Prostate gland (tissue), 2 donors: ENCODE measurements at regions not wholly inside any gene's neighbourhood (a gene's known extent, or its start where the extent isn't known, plus 50 kb on each side); places are given as distances from the start of the nearest gene placed in this dataset.

Experiments
- DNase-seq: peaks from one replicate; pipeline ENCODE4 v3.0.0-alpha.2; 2019; ENCODE audit warnings: low spot score
- H3K27ac ChIP-seq, 2 donors: fragments of 200-600 bp; sonication (generic); 2 replicates each; pipeline ENCODE4 v1.5.1; 2017 to 2019
- H3K27me3 ChIP-seq: fragments of 200-600 bp; sonication (generic); replicated peaks from 2 replicates; pipeline ENCODE4 v1.5.1; 2019; ENCODE audit not compliant: insufficient read depth
- H3K36me3 ChIP-seq, 2 donors: fragments of 200-600 bp; sonication (generic); 1 replicate in 1 of 2; 2 replicates in 1 of 2; pipeline versions ENCODE4 v1.5.1 to v1.8.1; 2017 to 2019
- H3K4me1 ChIP-seq: fragments of 200-600 bp; sonication (generic); replicated peaks from 2 replicates; pipeline ENCODE4 v1.5.1; 2019
- H3K4me3 ChIP-seq, 2 donors: fragments of 200-600 bp; sonication (generic); 2 replicates each; pipeline ENCODE4 v1.5.1; 2017 to 2019
- H3K9me3 ChIP-seq: fragments of 200-600 bp; sonication (generic); 2 replicates; pipeline ENCODE4 v1.5.1; 2017
- CTCF ChIP-seq, 4 experiments: fragments of 200-600 bp in 2 of 4; fragments of 450-650 bp in 2 of 4; sonication (generic) in 2 of 4; IDR thresholded peaks; 1 replicate in 3 of 4; 2 replicates in 1 of 4; pipeline ENCODE4 v1.5.1; 2016 to 2019; ENCODE audit warnings: antibody characterized with exemption in 4 of 4, mild to moderate bottlenecking in 2 of 4, moderate library complexity in 2 of 4
- POLR2A ChIP-seq: fragments of 450-650 bp; IDR thresholded peaks from one replicate; pipeline ENCODE4 v1.6.1; 2016; ENCODE audit warnings: antibody characterized with exemption, mild to moderate bottlenecking
- POLR2AphosphoS5 ChIP-seq: sonication (generic); formaldehyde crosslinking; IDR thresholded peaks from one replicate; pipeline ENCODE4 v1.6.1; 2017; ENCODE audit warnings: antibody characterized with exemption
- WGBS: methylation state at CpG from one replicate; pipeline ENCODE4 v1.1.5; 2018; 5-methylcytosine and 5-hydroxymethylcytosine counted together
- intact Hi-C: fragments of 100-400 bp; cut with DNase I; formaldehyde crosslinking; loops from one replicate; pipeline ENCODE4 v1.14.2; 2022

DNA sequence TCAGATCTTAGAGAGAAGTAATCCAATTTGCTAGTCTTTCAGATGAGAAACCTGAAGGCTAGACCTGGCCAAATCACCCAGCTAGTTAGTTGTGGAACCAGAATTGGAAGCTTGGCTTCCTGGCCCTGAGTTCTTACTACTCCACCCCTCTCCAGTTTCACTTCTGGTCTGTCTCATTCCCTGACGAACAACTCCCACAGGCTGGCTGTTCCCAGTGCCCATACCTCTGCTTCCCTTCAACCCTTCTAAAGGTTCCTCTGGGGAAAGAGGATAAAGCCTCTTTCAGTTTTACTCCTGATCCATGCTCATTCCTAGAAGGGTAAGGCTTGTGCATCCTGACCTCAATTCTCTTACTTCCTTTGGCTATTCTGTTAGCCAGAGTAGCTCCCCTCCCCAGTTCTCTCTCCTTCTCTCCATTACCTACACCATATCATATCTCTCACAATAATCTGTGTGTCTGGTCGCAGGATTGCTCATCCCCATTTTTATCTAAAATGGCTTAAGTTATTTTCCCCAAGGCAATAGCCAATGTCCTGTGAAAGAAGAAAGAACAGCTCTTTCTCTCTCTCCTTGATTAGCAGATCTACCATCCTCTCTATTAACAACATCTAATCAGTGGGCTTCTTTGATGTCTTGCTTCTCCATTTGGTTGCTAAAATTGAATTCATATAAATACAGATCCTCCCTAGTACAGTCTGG, 155.0 kb upstream of the MAOA start:
- 49% methylated on average over 2 of the region's 2 CpGs for WGBS
- no peaks in the 10 kb centered on the region for H3K27me3 ChIP-seq
- no peaks in the 10 kb centered on the region for H3K36me3 ChIP-seq
- no peaks in the 10 kb centered on the region for H3K9me3 ChIP-seq
- H3K27ac ChIP-seq = no peak overlapping the region
- DNase-seq = no peak
- intact Hi-C loops = no loop called here
- H3K4me3 ChIP-seq = no peak overlapping the region
- TF ChIP-seq POLR2AphosphoS5 (no peak), POLR2A (no peak), CTCF (IDR thresholded peaks at IDR 0.05) (no peak)
- H3K4me1 ChIP-seq = no peaks in the 10 kb centered on the region

DNA sequence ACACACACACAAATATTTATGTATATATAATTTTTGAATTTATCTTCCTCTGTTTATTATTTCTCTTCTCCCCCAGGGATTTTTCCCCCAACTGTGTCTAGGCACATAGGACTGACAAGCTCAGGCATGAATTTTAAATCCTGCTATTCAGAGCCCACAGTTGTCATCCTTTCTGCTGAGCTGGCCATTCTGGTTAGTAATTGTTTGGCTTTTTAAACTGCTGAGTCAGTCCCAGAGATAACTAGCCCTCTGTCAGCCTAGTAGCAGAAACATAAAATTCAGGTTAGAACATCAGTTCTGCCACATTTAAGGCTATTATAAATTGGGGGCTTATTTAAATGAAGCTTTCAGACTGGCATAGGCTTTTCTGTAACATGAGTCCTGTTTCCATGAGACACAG, 151.7 kb upstream of the MAOA start:
- intact Hi-C loops = no loop called here
- no peaks in the 10 kb centered on the region for H3K9me3 ChIP-seq
- H3K4me1 ChIP-seq = no peaks in the 10 kb centered on the region
- DNase-seq = no peak
- no peaks in the 10 kb centered on the region for H3K27me3 ChIP-seq
- no peak for TF ChIP-seq POLR2AphosphoS5
- no peak for TF ChIP-seq CTCF (IDR thresholded peaks at IDR 0.05)
- no peak for TF ChIP-seq POLR2A
- no peak overlapping the region for H3K27ac ChIP-seq
- no peak overlapping the region for H3K4me3 ChIP-seq
- no peaks in the 10 kb centered on the region for H3K36me3 ChIP-seq

DNA sequence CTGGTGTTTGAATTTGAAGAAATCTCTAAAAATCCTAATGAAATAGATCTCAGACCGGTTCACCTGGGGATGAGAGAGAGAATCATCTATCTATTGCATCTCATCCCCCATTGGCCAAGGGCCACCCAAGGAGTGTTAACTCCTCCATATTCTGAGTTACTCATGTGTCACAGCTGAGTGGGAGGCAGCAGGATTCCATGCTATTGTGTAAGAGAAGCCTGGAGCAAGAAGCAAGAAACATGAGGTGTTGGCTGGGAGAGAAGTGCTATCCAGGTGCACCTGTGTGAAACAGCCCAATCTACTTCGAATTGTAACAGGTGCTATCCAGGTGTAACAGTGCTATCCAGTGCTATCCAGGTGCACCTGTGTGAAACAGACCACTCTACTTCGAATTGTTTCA, 150.3 kb upstream of the MAOA start:
- no peaks in the 10 kb centered on the region for H3K9me3 ChIP-seq
- H3K4me3 ChIP-seq = no peak overlapping the region
- DNase-seq = no peak
- no peaks in the 10 kb centered on the region for H3K36me3 ChIP-seq
- no peaks in the 10 kb centered on the region for H3K27me3 ChIP-seq
- 88% methylated on average over 3 of the region's 3 CpGs for WGBS
- H3K27ac ChIP-seq = no peak overlapping the region
- no peaks in the 10 kb centered on the region for H3K4me1 ChIP-seq
- intact Hi-C loops = no loop called here
- TF ChIP-seq POLR2AphosphoS5 = no peak
- no peak for TF ChIP-seq CTCF (IDR thresholded peaks at IDR 0.05)
- no peak for TF ChIP-seq POLR2A

- H3K9me3 ChIP-seq = no peaks in the 10 kb centered on the region
- DNase-seq = no peak
- H3K27me3 ChIP-seq = no peaks in the 10 kb centered on the region
- no peak overlapping the region for H3K4me3 ChIP-seq
- TF ChIP-seq POLR2AphosphoS5 (no peak), CTCF (IDR thresholded peaks at IDR 0.05) (no peak), POLR2A (no peak)
- no peaks in the 10 kb centered on the region for H3K4me1 ChIP-seq
- intact Hi-C loops = no loop called here
- H3K27ac ChIP-seq = no peak overlapping the region
- no peaks in the 10 kb centered on the region for H3K36me3 ChIP-seq
Measured at GRCh38 chrX:43508694-43509093, 147.4 kb upstream of the MAOA start.

GRCh38 chrX:43510209-43510608, 145.9 kb upstream of the MAOA start:
- intact Hi-C loops = no loop called here
- H3K4me3 ChIP-seq = no peak overlapping the region
- H3K27ac ChIP-seq = no peak overlapping the region
- WGBS = 67% methylated on average over 1 of the region's 1 CpG
- no peaks in the 10 kb centered on the region for H3K4me1 ChIP-seq
- no peaks in the 10 kb centered on the region for H3K36me3 ChIP-seq
- no peak for TF ChIP-seq POLR2A
- no peak for TF ChIP-seq POLR2AphosphoS5
- no peaks in the 10 kb centered on the region for H3K9me3 ChIP-seq
- no peak for DNase-seq
- no peaks in the 10 kb centered on the region for H3K27me3 ChIP-seq
